GM12892 (cell line): ENCODE measurements at regions not wholly inside any gene's neighbourhood (a gene's known extent, or its start where the extent isn't known, plus 50 kb on each side); places are given as distances from the start of the nearest gene placed in this dataset.

Experiments
- DNase-seq: peaks from one replicate; pipeline ENCODE4 v3.0.0; 2011; ENCODE audit not compliant: insufficient read length
- FAIRE-seq: peaks from 2 replicates; lab custom pipeline; 2011; peaks lifted over from hg19 to GRCh38; lab: Jason Lieb, UNC
- POLR2A ChIP-seq: IDR thresholded peaks from 2 replicates; pipeline ENCODE4 v1.6.1; 2011; ENCODE audit warnings: low read depth, low read length, control low read depth
- POLR2AphosphoS5 ChIP-seq: IDR thresholded peaks from 2 replicates; pipeline ENCODE4 v1.6.1; 2011; ENCODE audit warnings: low read depth, low read length, control low read depth
- TAF1 ChIP-seq: IDR thresholded peaks from 2 replicates; pipeline ENCODE4 v1.6.1; 2011; ENCODE audit warnings: low read depth, mild to moderate bottlenecking, control low read depth, low read length, borderline replicate concordance

DNA sequence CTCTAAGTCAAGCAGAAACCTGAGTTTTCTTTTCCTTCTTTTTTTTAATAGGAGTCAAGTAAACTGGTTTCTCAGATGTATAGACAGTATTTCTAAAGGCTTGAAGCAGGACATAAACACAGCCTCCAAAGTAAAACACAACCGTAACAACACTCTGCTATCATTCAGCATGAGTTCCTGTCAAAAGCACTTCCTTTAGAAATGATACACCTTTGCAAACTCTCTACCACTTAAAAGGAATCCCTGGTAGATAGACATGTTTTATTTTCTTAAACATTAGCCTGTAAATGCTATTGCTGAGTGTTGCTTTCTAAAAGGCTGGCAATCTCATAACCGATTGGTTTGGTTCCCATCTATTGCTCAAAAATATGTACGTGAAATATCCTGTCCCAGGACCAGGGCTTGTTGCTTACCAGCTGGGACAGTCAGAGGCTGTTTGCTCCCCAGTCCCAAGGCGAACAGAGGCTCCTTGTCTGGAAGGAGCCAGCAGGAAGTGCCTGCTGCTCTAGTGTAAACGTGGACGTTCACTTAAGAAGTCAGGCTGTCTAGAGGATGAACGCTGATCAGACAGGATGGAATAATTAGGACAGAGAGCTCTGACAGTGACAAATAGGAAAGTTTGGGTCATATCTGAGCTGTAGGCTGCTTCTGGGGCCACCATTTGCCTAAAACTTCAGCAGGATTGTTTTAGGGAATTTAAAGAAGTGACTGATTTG, 173.9 kb upstream of the KLF3 start:
- no peak for TF ChIP-seq TAF1
- no peak for TF ChIP-seq POLR2AphosphoS5
- no peak for TF ChIP-seq POLR2A
- FAIRE-seq (no peak), DNase-seq (no peak)

DNA sequence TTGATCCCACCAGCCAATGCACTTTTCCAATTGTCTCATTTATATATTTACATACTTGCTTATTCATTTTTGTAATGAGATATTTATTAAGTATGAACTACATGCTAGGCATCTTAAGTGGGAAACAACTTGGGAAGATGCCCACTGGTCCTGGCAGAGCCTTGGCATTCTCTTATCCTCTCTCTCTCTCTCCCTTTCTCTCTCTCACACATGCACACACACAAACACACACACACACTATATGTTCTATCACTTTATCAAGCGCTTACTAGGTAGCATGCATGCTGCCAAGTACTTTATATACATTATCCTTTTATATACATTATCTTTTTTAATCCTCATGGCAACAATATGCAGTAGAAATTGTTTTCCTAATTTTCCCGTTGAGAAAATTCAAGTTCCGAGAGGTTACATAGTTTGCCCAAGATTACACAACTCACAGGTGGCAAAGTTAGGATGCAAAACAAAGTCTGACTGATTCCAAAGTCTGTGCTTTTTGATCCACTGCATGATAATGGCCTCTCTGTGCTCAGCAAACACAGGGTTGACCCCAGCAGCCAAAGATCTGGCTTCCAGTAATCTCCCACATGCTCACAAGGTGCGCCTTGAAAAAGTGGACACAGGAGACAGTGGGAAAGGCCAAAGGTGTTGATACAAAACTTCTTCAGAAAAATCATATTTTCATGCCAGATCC, 173.1 kb upstream of the KLF3 start:
- TF ChIP-seq TAF1 (no peak), POLR2A (no peak), POLR2AphosphoS5 (no peak)
- no peak for DNase-seq
- FAIRE-seq, result no peak

DNA sequence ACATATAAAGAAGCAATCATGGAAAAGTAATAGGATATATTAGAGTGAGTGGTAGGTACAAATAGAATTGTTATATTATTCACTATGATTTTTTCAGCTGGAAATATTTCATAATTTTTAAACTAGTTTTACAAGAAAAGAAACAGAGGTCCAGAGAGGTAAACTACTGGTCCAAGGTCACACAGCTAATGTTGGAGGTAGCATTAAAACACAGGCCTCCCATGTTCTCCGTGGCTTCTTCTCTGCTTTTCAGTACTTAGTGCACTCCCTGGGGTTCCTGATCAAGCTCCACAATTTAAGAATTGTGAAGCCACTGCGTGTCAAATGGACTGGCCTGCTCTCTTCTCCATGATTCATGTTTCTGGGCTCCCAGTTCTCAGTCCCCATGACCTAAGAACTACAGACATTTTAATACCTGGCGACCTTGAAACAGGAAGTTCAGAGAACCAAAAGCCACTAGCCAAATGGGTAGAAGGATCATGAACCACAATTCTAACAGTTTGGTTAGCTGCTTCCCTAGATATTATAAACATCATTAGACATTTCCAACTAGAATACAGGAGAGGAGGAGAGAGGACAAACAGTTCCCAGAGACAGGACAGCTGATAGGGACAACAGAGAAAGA, 172.0 kb upstream of the KLF3 start:
- TF ChIP-seq POLR2AphosphoS5, result no peak
- no peak for TF ChIP-seq TAF1
- TF ChIP-seq POLR2A, result no peak
- FAIRE-seq (no peak), DNase-seq (no peak)

DNA sequence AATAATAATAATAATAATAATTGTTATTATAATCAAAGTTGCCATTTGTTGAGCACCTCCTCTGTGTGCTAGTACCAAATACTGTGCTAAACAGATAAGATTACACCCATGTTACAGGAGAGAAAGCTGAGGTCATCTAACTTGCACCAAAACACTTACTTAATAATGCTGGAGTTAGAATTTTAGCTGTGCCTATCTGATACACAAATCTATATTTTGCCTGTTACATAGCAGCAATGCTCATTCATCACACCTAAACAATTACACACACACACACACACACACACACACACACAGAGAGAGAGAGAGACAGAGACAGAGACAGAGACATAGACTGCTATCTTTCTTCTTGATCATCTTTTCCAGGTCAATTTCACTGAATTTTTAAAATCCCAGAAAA, 170.9 kb upstream of the KLF3 start:
- DNase-seq (no peak), FAIRE-seq (no peak)
- TF ChIP-seq POLR2AphosphoS5, result no peak
- TF ChIP-seq POLR2A, result no peak
- TF ChIP-seq TAF1, result no peak

DNA sequence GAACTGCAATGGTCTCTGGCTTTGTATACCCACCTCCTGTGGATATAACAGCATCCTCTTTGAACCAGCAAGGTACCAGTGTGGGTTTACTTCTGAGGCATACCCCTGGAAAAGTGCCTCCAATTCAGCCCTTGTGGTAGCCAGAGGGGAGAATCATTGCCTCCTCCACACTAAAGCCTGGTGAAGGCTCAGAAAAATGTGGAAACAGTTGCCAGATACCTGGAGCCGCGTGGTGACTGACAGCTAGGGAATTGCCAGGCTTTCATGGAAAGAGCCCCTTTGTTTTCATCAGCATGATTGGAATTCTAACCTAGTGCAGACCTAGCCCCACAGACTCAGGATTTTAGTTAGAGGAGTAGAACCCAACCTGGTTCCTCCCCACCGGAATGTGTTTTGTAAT, 168.6 kb upstream of the KLF3 start:
- FAIRE-seq (no peak), DNase-seq (no peak)
- no peak for TF ChIP-seq TAF1
- TF ChIP-seq POLR2AphosphoS5, result no peak
- no peak for TF ChIP-seq POLR2A

DNA sequence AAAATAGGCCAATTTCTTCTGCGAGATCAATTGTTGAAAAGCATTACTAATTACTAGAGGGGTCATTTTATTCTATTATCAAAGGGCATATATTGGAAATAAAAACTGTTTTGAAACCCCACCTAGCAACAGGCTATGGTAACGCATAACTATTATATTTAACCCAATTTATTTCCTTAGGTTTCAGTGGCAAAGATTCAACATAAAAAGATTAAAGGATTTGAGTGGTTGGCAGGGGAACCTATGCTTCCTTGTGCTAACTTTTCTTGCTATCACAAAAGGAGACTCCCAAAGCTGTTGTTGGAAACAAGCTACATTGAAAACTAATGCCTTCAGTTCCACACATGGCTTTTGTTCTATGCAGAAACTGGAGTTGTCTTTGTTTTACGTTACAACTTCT, 166.9 kb upstream of the KLF3 start:
- TF ChIP-seq POLR2A, result no peak
- TF ChIP-seq POLR2AphosphoS5, result no peak
- TF ChIP-seq TAF1, result no peak
- FAIRE-seq, result no peak

DNA sequence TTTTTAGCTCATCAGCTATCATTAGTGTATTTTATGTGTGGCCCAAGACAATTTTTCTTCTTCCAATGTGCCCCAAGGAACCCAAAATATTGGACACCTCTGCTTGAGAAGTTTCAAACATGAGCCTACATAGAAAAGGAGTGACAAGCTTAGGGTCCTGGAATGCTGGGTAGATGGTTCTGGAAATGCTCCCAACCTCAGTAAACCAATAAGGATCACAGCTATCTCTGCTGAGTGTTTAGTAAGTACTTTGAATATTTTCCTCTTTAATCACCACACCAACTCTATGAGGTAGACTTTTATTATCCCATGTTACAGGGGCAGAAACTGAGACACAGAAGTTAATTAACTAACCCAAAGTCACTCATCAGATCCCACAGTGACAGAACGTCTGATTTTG, 164.9 kb upstream of the KLF3 start:
- no peak for TF ChIP-seq POLR2A
- no peak for TF ChIP-seq TAF1
- TF ChIP-seq POLR2AphosphoS5, result no peak
- DNase-seq, result no peak
- FAIRE-seq, result no peak

More for the DNA sequence above, 166.9 kb upstream of the KLF3 start:
- DNase-seq, result no peak

DNA sequence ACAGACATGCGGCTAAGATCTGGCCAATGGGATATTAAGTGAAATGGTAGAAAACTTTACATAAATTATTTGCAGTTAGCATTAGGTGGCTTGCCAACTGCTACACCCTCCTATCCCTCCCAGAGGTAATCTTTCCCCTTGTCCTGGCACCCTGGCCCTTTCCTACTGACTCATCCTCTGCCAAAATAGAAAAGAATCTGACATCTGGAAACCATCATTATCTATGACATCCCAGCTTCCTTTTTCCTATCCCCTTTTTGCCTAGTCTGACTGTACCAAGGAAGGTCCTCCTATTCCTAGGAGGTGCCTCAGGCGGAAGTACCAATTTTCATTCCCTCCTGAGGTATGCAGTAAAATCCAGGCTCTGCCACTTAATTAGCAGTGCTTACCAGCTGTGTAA, 163.6 kb upstream of the KLF3 start:
- FAIRE-seq (no peak), DNase-seq (no peak)
- TF ChIP-seq POLR2A, result no peak
- no peak for TF ChIP-seq TAF1
- TF ChIP-seq POLR2AphosphoS5, result no peak

DNA sequence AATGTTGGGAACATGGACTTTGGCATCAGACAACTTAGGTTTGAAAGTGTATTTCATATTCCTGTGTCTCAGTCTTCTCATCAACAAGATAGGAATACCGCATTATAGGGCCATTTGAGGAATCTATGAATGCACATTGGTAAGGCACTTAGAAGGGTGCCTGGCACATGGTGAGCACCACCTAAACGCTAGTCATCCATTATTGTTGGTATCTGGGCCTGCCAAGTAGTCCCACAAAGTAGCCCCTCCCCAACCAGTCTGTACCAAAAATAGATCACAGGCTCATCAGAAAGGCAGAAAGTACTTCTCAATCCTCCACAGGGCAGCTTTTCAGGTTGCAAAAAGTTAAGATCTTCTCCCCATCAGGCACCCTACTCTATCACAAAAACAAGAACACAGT, 162.3 kb upstream of the KLF3 start:
- TF ChIP-seq POLR2AphosphoS5, result no peak
- TF ChIP-seq TAF1, result no peak
- TF ChIP-seq POLR2A, result no peak
- no peak for DNase-seq
- FAIRE-seq, result no peak

DNA sequence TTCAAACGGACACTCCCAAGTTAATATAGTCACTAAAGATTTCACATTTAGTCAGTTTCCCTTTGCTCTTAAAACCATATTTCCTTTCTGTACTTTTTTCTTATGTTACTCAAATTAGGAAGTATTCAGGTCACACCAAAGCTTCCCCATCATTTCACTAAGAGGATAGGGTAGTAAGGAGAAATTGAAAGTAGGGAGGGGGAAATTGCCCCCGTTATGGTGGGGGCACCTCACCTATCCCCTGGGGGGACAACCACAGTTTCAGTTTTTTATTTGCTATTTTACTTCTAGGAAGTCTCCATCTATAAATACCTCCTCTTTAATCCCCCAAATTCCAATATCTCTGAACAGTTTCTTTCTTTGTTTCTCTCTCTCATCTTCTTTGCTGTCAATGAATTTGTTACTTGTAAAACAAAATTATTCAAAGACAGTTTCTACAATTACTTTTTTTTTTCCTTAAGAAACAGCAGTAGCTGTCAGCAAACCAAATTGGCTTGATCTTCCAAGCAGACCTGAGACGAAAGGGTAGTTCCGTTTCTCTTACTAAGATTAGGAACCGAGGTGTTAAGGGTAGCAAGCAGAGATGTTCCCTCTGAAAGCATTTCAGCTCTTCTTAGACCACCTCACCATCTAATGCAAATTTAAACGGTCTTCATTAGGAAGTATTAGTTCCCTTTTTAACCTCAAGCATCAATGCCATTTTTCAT, 160.2 kb upstream of the KLF3 start:
- FAIRE-seq (peak; percentile 40), DNase-seq (no peak)
- TF ChIP-seq TAF1 (no peak), POLR2AphosphoS5 (no peak), POLR2A (no peak)

DNA sequence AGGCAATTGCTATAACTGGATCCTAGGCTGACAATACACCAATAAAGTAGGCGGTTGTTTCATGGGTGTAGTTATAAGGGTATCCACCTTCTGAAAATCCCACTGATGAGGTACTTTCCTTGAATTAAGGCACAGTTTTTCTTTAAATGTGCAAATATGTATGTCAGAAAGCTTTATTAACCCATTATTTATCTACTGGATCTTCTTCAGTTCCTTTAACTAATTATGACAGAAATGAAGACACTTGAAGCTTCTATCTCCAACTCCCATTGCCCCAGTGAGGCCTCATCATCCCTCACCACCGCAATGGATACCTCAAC, 159.6 kb upstream of the KLF3 start:
- TF ChIP-seq POLR2A, result no peak
- TF ChIP-seq POLR2AphosphoS5, result no peak
- no peak for TF ChIP-seq TAF1
- FAIRE-seq (peak; percentile 92), DNase-seq (no peak)
